Activated CD4-positive, CD25-positive, alpha-beta regulatory T cell treated with anti-CD3 and anti-CD28 coated beads, Interleukin-2, amount 50 U/mL, for 24 hours (primary cell): ENCODE measurements at regions not wholly inside any gene's neighbourhood (a gene's known extent, or its start where the extent isn't known, plus 50 kb on each side); places are given as distances from the start of the nearest gene placed in this dataset.
"Not testable (repeated sequence)": the region's sequence is repeated elsewhere in the genome, so short reads cannot be mapped to it uniquely, and the experiment has no call there.

Source experiments
- ATAC-seq, 2 donors: fragments of 150-1000 bp; cut with Tn5 transposase; one replicate each; pipeline ENCODE4 v1.10.0; 2021; ENCODE audit warnings: mild to moderate bottlenecking in 1 of 2, moderate library complexity in 1 of 2

- no peak for ATAC-seq
Observed at GRCh38 chr7:49695971-49696370, 77.5 kb upstream of the VWC2 start.

DNA sequence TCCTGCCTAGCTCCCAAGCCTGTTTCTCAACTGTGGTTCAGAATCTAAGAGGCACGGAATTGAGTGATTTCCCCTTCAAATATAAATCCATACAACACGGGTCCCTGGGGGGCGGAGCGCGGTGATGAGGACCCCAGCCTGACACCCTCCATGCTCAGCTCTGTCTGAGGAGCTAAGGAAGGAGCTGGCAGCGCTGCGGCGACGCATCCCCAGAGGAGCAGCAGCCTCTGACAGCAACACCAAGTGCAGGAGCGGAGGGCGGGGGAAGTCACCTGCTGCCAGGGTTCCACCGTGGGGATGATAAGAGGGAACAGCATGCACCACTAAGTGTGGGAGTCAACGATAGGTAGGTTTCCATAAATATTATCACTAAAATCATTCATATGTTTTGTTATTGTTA lies 72.6 kb upstream of the VWC2 start:
- no peak for ATAC-seq

- ATAC-seq: no peak
Observed at GRCh38 chr7:49702099-49702498, 71.3 kb upstream of the VWC2 start.

GRCh38 chr7:49703337-49703736 lies 70.1 kb upstream of the VWC2 start:
- ATAC-seq: no peak

- ATAC-seq: no peak
Observed at GRCh38 chr7:49703881-49704280, 69.6 kb upstream of the VWC2 start.

GRCh38 chr7:49706106-49706505 lies 67.3 kb upstream of the VWC2 start:
- no peak for ATAC-seq

GRCh38 chr7:49707891-49708290 lies 65.5 kb upstream of the VWC2 start:
- no peak for ATAC-seq

DNA sequence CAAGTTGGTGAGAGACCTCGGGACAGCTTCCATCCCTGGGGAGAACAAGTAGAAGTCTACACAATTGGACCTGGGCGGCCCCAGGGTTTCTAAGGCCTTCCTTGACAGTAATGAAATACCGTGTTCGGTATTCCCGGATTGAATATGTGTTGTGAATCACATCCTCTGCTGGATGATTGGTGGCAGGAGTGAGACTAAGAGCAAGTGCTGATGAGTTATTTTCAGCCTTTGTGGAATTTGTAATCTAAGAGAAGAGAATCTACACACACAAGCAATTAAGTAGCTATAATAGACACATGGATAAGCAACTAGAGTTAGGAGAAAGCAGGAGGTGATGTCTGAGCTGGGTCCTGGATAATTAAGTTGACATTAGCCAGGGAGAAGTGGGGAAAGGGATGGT lies 64.8 kb upstream of the VWC2 start:
- no peak for ATAC-seq

DNA sequence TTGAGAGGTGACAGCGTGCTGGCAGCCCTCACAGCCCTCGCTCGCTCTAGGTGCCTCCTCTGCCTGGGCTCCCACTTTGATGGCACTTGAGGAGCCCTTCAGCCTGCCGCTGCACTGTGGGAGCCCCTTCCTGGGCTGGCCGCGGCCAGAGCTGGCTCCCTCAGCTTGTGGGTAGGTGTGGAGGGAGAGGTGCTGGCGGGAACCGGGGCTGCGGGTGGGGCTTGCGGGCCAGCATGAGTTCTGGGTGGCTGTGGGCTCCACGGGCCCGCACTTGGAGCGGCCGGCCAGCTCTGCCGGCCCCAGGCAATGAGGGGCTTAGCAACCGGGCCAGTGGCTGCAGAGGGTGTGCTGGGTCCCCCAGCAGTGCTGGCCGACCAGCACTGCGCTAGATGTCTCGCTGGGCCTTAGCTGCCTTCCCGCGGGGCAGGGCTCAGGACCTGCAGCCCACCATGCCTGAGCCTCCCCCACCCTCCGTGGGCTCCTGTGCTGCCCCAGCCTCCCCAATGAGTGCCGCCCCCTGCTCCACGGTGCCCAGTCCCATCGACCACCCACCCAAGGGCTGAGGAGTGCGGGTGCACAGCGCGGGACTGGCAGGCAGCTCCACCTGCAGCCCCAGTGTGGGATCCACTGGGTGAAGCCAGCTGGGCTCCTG lies 62.2 kb upstream of the VWC2 start:
- ATAC-seq: not testable (repeated sequence)

GRCh38 chr7:49714182-49714581 lies 59.3 kb upstream of the VWC2 start:
- ATAC-seq: no peak

- ATAC-seq: no peak
Observed at GRCh38 chr7:49715486-49715885, 58.0 kb upstream of the VWC2 start.

GRCh38 chr7:49717547-49717946 lies 55.9 kb upstream of the VWC2 start:
- ATAC-seq: no peak

DNA sequence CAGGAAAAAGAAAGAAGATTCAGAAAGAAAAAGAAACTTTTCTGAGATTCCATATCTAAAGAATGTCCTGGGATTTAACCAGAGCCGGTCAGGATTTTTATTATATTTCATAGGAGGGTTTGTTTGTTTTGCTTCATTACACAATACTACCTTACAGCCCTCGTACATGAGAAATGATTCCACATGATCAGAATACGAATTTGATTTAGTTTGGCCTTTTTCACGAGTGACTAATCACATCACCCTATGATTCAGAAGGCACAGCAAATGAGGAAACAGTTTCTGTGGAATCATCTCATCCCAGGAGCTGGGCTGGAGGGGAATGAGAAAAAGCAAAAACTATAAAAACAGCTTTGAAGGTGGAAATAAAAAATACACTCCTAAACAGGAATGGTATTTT lies 54.7 kb upstream of the VWC2 start:
- no peak for ATAC-seq

DNA sequence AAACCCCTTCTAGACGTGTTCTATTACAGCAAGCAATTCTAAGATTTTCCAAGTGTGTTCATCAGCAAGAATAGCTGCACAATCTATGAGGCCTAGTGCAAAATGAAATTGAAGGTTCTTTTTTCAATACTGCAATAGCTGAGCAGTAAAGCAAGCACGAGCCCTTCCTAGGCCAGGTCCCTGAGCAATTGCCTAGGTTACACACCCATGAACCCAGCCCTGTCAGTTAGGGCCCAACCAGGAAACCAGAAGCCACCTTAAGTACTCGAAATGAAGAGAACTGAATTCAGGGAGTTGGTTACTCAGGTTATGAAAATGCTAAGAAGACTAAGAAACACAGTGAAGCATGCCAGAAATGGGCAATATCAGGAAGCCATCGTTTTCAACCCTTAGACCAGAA lies 52.0 kb upstream of the VWC2 start:
- ATAC-seq: no peak
